Astrocyte (in vitro differentiated cells and primary cell): ENCODE measurements at regions not wholly inside any gene's neighbourhood (a gene's known extent, or its start where the extent isn't known, plus 50 kb on each side); places are given as distances from the start of the nearest gene placed in this dataset.

Source experiments
- DNase-seq: peaks from one replicate; pipeline ENCODE4 v3.0.0-alpha.2; 2010; ENCODE audit warnings: low read depth
- FAIRE-seq: peaks from 2 replicates; lab custom pipeline; 2011; peaks lifted over from hg19 to GRCh38; lab: Jason Lieb, UNC
- H2AFZ ChIP-seq: 2 replicates; pipeline ENCODE4 v1.6.0; 2012; ENCODE audit warnings: low read depth, low read length, inconsistent platforms
- H3K27ac ChIP-seq: 2 replicates; pipeline ENCODE4 v1.5.1; 2011; ENCODE audit warnings: low read depth, low read length, inconsistent platforms
- H3K27me3 ChIP-seq: 2 replicates; pipeline ENCODE4 v1.6.0; 2011; ENCODE audit warnings: low read length, inconsistent platforms; ENCODE audit not compliant: insufficient read depth
- H3K36me3 ChIP-seq: 2 replicates; pipeline ENCODE4 v1.5.1; 2011; ENCODE audit warnings: low read length, inconsistent platforms; ENCODE audit not compliant: insufficient read depth
- H3K4me1 ChIP-seq: 2 replicates; pipeline ENCODE4 v1.5.1; 2011; ENCODE audit warnings: low read length, inconsistent platforms; ENCODE audit not compliant: insufficient read depth
- H3K4me2 ChIP-seq: 2 replicates; pipeline ENCODE4 v1.6.0; 2012; ENCODE audit warnings: low read length, inconsistent platforms
- H3K4me3 ChIP-seq: 2 replicates; pipeline ENCODE4 v1.5.1; 2011; ENCODE audit warnings: low read depth, mild to moderate bottlenecking, low read length, inconsistent platforms; ENCODE audit not compliant: insufficient read depth
- H3K79me2 ChIP-seq: 2 replicates; pipeline ENCODE4 v1.6.0; 2012; ENCODE audit warnings: mild to moderate bottlenecking, low read length, inconsistent platforms; ENCODE audit not compliant: insufficient read depth
- H3K9ac ChIP-seq: 2 replicates; pipeline ENCODE4 v1.6.0; 2012; ENCODE audit warnings: mild to moderate bottlenecking, low read length, inconsistent platforms
- H3K9me3 ChIP-seq: 2 replicates; pipeline ENCODE4 v1.5.1; 2012; ENCODE audit warnings: low read depth, mild to moderate bottlenecking, low read length, inconsistent platforms; ENCODE audit not compliant: insufficient read depth
- H4K20me1 ChIP-seq: 2 replicates; pipeline ENCODE4 v1.6.0; 2012; ENCODE audit warnings: low read length, inconsistent platforms; ENCODE audit not compliant: insufficient read depth
- H3K27ac Mint-ChIP-seq: one replicate; pipeline ENCODE4 v1.8.0; 2021; ENCODE audit warnings: mild to moderate bottlenecking, mixed read lengths; ENCODE audit not compliant: unreplicated experiment
- H3K27me3 Mint-ChIP-seq: one replicate; pipeline ENCODE4 v1.8.0; 2021; ENCODE audit warnings: low read depth, mixed read lengths; ENCODE audit not compliant: unreplicated experiment
- H3K36me3 Mint-ChIP-seq: one replicate; pipeline ENCODE4 v1.8.0; 2021; ENCODE audit warnings: low read depth, mixed read lengths; ENCODE audit not compliant: unreplicated experiment
- H3K4me1 Mint-ChIP-seq: one replicate; pipeline ENCODE4 v1.8.0; 2021; ENCODE audit warnings: low read depth, mixed read lengths; ENCODE audit not compliant: unreplicated experiment
- H3K4me3 Mint-ChIP-seq: one replicate; pipeline ENCODE4 v1.8.0; 2021; ENCODE audit warnings: mild to moderate bottlenecking, moderate library complexity, mixed read lengths; ENCODE audit not compliant: unreplicated experiment
- H3K9me3 Mint-ChIP-seq: one replicate; pipeline ENCODE4 v1.8.0; 2021; ENCODE audit warnings: mild to moderate bottlenecking, mixed read lengths; ENCODE audit not compliant: unreplicated experiment
- EZH2 ChIP-seq: IDR thresholded peaks from 2 replicates; pipeline ENCODE4 v1.6.1; 2012; ENCODE audit warnings: mild to moderate bottlenecking, low read length, inconsistent platforms; ENCODE audit not compliant: insufficient read depth
- TF ChIP-seq, protein P1 (sequence below): IDR thresholded peaks from 2 replicates; pipeline ENCODE4 v1.5.1; 2011; ENCODE audit warnings: low read depth, mild to moderate bottlenecking, inconsistent platforms, low read length, moderate library complexity; ENCODE audit not compliant: insufficient read depth

GRCh38 chr6:78010130-78010529 lies 357.3 kb downstream of the MEI4 start:
- H3K9me3 ChIP-seq = no peaks in the 10 kb centered on the region
- no peaks in the 10 kb centered on the region for H4K20me1 ChIP-seq
- no peaks in the 10 kb centered on the region for H3K79me2 ChIP-seq
- H3K36me3 ChIP-seq = no peaks in the 10 kb centered on the region
- no peak overlapping the region for H3K4me2 ChIP-seq
- Mint-ChIP-seq H3K9me3 (no peaks in the 10 kb centered on the region), H3K27me3 (no peaks in the 10 kb centered on the region), H3K36me3 (no peaks in the 10 kb centered on the region), H3K27ac (no peak overlapping the region), H3K4me3 (no peak overlapping the region), H3K4me1 (no peaks in the 10 kb centered on the region)
- H3K27ac ChIP-seq = no peak overlapping the region
- H3K9ac ChIP-seq = no peak overlapping the region
- H3K27me3 ChIP-seq = no peaks in the 10 kb centered on the region
- H2AFZ ChIP-seq = no peak overlapping the region
- H3K4me3 ChIP-seq = no peak overlapping the region
- no peak for TF ChIP-seq EZH2
- TF ChIP-seq, protein P1, sequence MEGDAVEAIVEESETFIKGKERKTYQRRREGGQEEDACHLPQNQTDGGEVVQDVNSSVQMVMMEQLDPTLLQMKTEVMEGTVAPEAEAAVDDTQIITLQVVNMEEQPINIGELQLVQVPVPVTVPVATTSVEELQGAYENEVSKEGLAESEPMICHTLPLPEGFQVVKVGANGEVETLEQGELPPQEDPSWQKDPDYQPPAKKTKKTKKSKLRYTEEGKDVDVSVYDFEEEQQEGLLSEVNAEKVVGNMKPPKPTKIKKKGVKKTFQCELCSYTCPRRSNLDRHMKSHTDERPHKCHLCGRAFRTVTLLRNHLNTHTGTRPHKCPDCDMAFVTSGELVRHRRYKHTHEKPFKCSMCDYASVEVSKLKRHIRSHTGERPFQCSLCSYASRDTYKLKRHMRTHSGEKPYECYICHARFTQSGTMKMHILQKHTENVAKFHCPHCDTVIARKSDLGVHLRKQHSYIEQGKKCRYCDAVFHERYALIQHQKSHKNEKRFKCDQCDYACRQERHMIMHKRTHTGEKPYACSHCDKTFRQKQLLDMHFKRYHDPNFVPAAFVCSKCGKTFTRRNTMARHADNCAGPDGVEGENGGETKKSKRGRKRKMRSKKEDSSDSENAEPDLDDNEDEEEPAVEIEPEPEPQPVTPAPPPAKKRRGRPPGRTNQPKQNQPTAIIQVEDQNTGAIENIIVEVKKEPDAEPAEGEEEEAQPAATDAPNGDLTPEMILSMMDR = no peak
- no peaks in the 10 kb centered on the region for H3K4me1 ChIP-seq
- DNase-seq = no peak
- no peak for FAIRE-seq

DNA sequence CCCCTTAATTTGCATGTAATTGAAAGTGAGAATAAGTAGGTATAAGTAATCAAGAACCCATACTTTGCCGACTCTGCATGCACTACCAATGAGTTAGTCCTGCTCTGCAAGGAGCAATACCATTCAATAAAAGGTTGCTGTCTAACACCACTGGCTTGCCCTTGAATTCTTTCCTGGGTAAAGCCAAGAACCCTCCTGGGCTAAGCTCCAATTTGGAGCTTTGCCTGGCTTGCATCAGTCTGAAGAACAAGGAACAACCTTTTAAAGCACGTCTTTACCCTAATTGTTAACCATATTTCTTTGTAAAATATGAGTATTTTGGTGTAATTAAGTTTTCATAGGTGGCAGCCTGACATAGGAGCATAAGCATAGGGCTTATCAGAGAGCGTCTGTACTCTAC lies 367.7 kb downstream of the MEI4 start:
- Mint-ChIP-seq H3K9me3 (no peaks in the 10 kb centered on the region), H3K4me3 (no peak overlapping the region), H3K36me3 (no peaks in the 10 kb centered on the region), H3K27me3 (no peaks in the 10 kb centered on the region), H3K4me1 (no peaks in the 10 kb centered on the region), H3K27ac (no peak overlapping the region)
- Histone ChIP-seq H3K9ac (no peak overlapping the region), H4K20me1 (no peaks in the 10 kb centered on the region), H3K4me2 (no peak overlapping the region), H2AFZ (no peak overlapping the region), H3K27ac (no peak overlapping the region), H3K79me2 (no peaks in the 10 kb centered on the region), H3K9me3 (no peaks in the 10 kb centered on the region), H3K4me1 (no peaks in the 10 kb centered on the region), H3K36me3 (no peaks in the 10 kb centered on the region), H3K4me3 (no peak overlapping the region), H3K27me3 (no peaks in the 10 kb centered on the region)
- FAIRE-seq (no peak), DNase-seq (no peak)
- TF ChIP-seq, protein P1 = no peak
- no peak for TF ChIP-seq EZH2

- Mint-ChIP-seq H3K4me1 (no peaks in the 10 kb centered on the region), H3K9me3 (no peaks in the 10 kb centered on the region), H3K4me3 (no peak overlapping the region), H3K36me3 (no peaks in the 10 kb centered on the region), H3K27ac (no peak overlapping the region), H3K27me3 (no peaks in the 10 kb centered on the region)
- no peak overlapping the region for H3K4me2 ChIP-seq
- no peaks in the 10 kb centered on the region for H3K27me3 ChIP-seq
- no peaks in the 10 kb centered on the region for H4K20me1 ChIP-seq
- no peak for TF ChIP-seq EZH2
- TF ChIP-seq, protein P1 = no peak
- no peaks in the 10 kb centered on the region for H3K36me3 ChIP-seq
- H3K9ac ChIP-seq = no peak overlapping the region
- H3K79me2 ChIP-seq = no peaks in the 10 kb centered on the region
- H3K9me3 ChIP-seq = no peaks in the 10 kb centered on the region
- no peaks in the 10 kb centered on the region for H3K4me1 ChIP-seq
- no peak overlapping the region for H2AFZ ChIP-seq
- no peak for DNase-seq
- FAIRE-seq = no peak
- no peak overlapping the region for H3K4me3 ChIP-seq
- H3K27ac ChIP-seq = no peak overlapping the region
Observed at GRCh38 chr6:78025502-78025901, 372.7 kb downstream of the MEI4 start.
